Ovary (tissue), 7 donors: ENCODE measurements at regions not wholly inside any gene's neighbourhood (a gene's known extent, or its start where the extent isn't known, plus 50 kb on each side); places are given as distances from the start of the nearest gene placed in this dataset.
A peak's percentile ranks its signal among the peaks of the same experiment; 100 is the strongest.

ENCODE experiments used
- DNase-seq, 5 donors: peaks; one replicate each; pipeline ENCODE4 v3.0.0-alpha.2; 2019 to 2020
- H3K27ac ChIP-seq, 2 donors: fragments of 200-600 bp; one replicate each; pipeline versions ENCODE4 v1.5.1 to v1.8.0; 2019 to 2022
- H3K27me3 ChIP-seq: fragments of 200-600 bp; one replicate; pipeline ENCODE4 v1.8.0; 2022
- H3K36me3 ChIP-seq: fragments of 200-600 bp; sonication (generic); one replicate; pipeline ENCODE4 v1.5.1; 2019
- H3K4me1 ChIP-seq: one replicate; pipeline ENCODE4 v1.8.1; 2013; ENCODE audit warnings: mild to moderate bottlenecking, moderate library complexity; ENCODE audit not compliant: insufficient read depth
- H3K4me3 ChIP-seq: fragments of 200-600 bp; sonication (generic); one replicate; pipeline ENCODE4 v1.5.1; 2017
- H3K9me3 ChIP-seq, 2 donors: fragments of 200-600 bp in 1 of 2; sonication (generic) in 1 of 2; one replicate each; pipeline versions ENCODE4 v1.5.1 to v1.8.1; 2013 to 2019; ENCODE audit warnings: mild to moderate bottlenecking in 1 of 2, moderate library complexity in 1 of 2
- CTCF ChIP-seq, 3 donors: fragments of 450-650 bp in 2 of 3; fragments of 200-600 bp in 1 of 3; IDR thresholded peaks; one replicate each; pipeline versions ENCODE4 v1.5.1 to v1.8.0; 2016 to 2022; ENCODE audit warnings: antibody characterized with exemption in 3 of 3, mild to moderate bottlenecking in 1 of 3
- EP300 ChIP-seq: sonication (generic); formaldehyde crosslinking; IDR thresholded peaks from one replicate; pipeline ENCODE4 v1.6.1; 2017; ENCODE audit warnings: antibody characterized with exemption
- POLR2A ChIP-seq: fragments of 450-650 bp; IDR thresholded peaks from one replicate; pipeline ENCODE4 v1.6.1; 2017; ENCODE audit warnings: antibody characterized with exemption, mild to moderate bottlenecking, moderate library complexity
- WGBS, 3 donors: extraction: QIAGEN DNeasy Blood & Tissue Kit in 1 of 3; methylation state at CpG; one replicate each; pipeline versions ENCODE4 v1.1.5 to v1.1.7; 2013 to 2017; 5-methylcytosine and 5-hydroxymethylcytosine counted together
- intact Hi-C, 4 donors: fragments of 100-400 bp; cut with DNase I; formaldehyde crosslinking; loops; one replicate each; pipeline versions ENCODE4 v1.11.0 to v1.15.1; 2022 to 2023
- donor health status: DM: no; HTN: no; CAD: no; lungs with moderate emphysema.
- donor health status: DM: no; HTN: no; CAD: no.
- donor health status: Bipolar disorder and iron deficiency.
- donor health status: DM: no; HTN: no; CAD: no.
- donor health status: DM: yes; HTN: yes; CAD: no.

DNA sequence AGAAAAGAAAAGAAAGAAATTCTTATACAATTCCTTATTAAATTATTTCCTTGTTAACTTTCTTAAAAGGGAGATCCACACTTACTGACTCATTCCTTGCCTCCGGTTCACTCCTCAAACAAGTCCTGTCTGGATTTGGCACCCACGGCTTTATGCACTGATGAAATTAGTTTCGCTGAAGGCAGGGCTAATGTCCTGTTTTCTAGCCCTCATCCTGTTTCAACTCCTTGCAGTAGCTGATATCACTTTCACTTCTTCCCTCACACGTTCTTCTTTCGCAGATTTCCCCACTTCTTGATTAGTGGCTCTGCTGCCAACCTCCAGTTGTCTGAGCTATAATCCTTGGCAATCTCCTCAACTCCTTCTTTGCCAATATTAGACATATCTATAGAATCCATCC is 215.2 kb downstream of the URB2 start:
- DNase-seq: no peak
- H3K9me3 ChIP-seq: no peaks in the 10 kb centered on the region
- H3K4me1 ChIP-seq: peaks cover 11% of the 10 kb centered on the region
- no peak overlapping the region for H3K4me3 ChIP-seq
- H3K27me3 ChIP-seq: no peaks in the 10 kb centered on the region
- intact Hi-C loops: loop anchor here in 1 of 4 donors (5.0 kb wide), 1 partner anchor 1739 kb away; the partner anchor contains the start of gene C1orf35
- no peak for TF ChIP-seq POLR2A
- no peak for TF ChIP-seq EP300
- no peak for TF ChIP-seq CTCF (IDR thresholded peaks at IDR 0.05)
- no peaks in the 10 kb centered on the region for H3K36me3 ChIP-seq
- no peak overlapping the region for H3K27ac ChIP-seq
- WGBS, 3 donors: 65 to 78% (median 76%) methylated on average over 5 of the region's 5 CpGs

DNA sequence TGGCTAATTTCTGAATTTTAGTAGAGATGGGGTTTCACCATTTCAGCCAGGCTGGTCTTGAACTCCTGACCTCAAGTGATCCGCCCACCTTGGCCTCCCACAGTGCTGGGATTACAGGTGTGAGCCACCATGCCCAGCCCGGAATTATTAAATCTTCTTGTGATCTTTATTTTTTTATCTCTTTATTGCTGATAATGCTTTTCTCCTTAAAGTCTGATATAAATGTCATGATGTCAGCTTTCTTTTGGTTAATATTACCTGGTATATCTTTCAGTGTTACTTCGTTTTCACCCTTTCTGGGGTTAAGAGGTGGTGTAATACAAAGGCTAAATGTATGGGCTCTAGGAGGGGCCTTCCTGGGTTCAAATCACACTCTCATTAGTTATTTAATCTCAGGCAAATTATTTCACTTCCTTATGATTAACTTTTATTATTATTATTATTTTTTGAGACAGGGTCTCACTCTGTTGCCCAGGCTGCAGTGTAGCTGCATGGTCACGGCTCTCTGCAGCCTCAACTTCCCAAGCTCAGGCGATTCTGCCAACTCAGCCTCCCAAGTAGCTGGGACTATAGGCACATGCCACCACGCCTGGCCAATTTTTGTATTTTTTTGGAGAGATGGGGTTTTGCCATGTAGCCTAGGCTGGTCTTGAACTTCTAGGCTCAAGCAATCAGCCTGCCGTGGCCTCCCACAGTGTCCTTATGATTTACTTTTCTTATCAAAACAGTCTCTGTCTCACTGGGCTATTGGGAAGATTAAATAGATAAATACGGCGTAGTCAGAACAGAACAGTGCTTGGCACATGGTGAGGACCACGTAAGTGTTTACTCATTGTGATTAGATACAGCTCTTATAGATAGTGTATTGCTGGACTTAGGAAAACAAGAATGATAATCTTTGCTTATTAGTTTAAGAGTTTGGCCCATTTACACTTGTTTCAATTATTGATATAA is 216.5 kb downstream of the URB2 start:
- Histone ChIP-seq H3K27me3 (no peaks in the 10 kb centered on the region), H3K4me1 (peaks cover 11% of the 10 kb centered on the region), H3K4me3 (no peak overlapping the region), H3K36me3 (no peaks in the 10 kb centered on the region), H3K27ac (no peak overlapping the region), H3K9me3 (no peaks in the 10 kb centered on the region)
- no peak for TF ChIP-seq POLR2A
- no peak for TF ChIP-seq CTCF (IDR thresholded peaks at IDR 0.05)
- TF ChIP-seq EP300: no peak
- intact Hi-C loops: loop anchor here in 1 of 4 donors (5.0 kb wide), 1 partner anchor 1740 kb away; the partner anchor contains the start of gene C1orf35
- DNase-seq: no peak
- WGBS, 3 donors: 86 to 93% (median 88%) methylated on average over 10 of the region's 10 CpGs

DNA sequence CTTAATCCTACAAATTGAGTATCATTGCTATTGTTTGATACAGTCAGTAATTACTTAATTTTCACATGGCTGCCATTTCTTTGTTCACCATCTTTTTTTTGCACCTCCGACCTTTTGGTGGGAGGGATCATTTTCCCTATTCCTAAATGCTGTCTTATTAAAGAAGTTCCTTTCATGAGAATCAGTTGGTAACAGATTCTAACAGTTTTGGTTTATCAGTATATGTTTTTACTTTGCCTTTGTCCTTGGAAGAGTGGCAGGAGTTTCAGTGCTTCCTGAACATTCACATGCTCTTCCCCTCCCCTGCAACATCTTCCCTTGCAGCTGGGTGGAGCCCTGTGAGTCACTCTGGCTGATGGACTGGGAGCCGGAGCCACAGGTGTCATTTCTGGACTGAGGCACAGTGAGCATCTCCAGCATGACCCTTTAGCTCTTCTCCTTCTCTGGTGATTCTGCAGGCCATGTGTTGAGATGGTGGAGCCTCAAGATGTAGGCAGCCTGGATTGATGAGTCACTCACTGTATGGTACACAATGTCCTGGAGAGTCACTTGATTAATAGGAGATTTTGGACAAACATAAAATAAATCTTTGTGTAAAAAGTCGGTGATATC is 217.7 kb downstream of the URB2 start:
- no peak for TF ChIP-seq CTCF (IDR thresholded peaks at IDR 0.05)
- Histone ChIP-seq H3K27ac (no peak overlapping the region), H3K4me1 (peaks cover 11% of the 10 kb centered on the region), H3K4me3 (no peak overlapping the region), H3K27me3 (no peaks in the 10 kb centered on the region), H3K36me3 (no peaks in the 10 kb centered on the region), H3K9me3 (no peaks in the 10 kb centered on the region)
- intact Hi-C loops: loop anchor here in 1 of 4 donors (5.0 kb wide), 1 partner anchor 1741 kb away; the partner anchor contains the start of gene C1orf35
- 39 to 45% (median 44%) methylated on average over 3 of the region's 3 CpGs for WGBS, 3 donors
- DNase-seq: peak in 4 of 5 donors; percentile 37 to 63 (median 57)

DNA sequence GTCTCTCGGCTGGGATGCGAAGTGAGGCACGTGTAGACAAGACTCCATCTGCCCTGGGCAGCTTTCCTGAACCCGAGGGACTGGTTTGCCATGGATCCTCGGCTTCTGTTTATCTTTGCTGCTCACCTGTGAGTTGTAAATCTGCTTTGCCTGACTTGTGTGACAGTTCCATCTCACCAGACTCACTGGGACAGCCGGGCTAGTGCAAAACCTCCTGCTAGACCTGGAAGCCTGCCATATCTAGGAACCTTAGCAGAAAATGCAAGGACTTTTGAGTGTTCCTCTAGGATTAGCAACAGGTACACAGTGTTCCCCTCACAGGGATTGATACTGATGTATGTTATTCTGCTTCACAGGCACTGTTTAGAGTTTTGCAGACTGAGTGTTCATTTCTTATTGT is 218.6 kb downstream of the URB2 start:
- TF ChIP-seq POLR2A: no peak
- TF ChIP-seq CTCF (IDR thresholded peaks at IDR 0.05): no peak
- TF ChIP-seq EP300: no peak
- H3K4me3 ChIP-seq: no peak overlapping the region
- no peaks in the 10 kb centered on the region for H3K9me3 ChIP-seq
- intact Hi-C loops: loop anchor here in 1 of 4 donors (5.0 kb wide), 1 partner anchor 1742 kb away; the partner anchor contains the start of gene C1orf35
- H3K36me3 ChIP-seq: no peaks in the 10 kb centered on the region
- peak in 2 of 5 donors; percentile 32 to 40 for DNase-seq
- H3K4me1 ChIP-seq: peaks cover 11% of the 10 kb centered on the region
- no peaks in the 10 kb centered on the region for H3K27me3 ChIP-seq
- H3K27ac ChIP-seq: no peak overlapping the region
- WGBS, 3 donors: 31 to 53% (median 50%) methylated on average over 6 of the region's 6 CpGs
